GM10266 (cell line): ENCODE measurements at regions not wholly inside any gene's neighbourhood (a gene's known extent, or its start where the extent isn't known, plus 50 kb on each side); places are given as distances from the start of the nearest gene placed in this dataset.

Experiments used
- DNase-seq: peaks from one replicate; pipeline ENCODE4 v3.0.0; 2012; ENCODE audit errors: extremely low spot score
- CTCF ChIP-seq: IDR thresholded peaks from 2 replicates; pipeline ENCODE4 v1.5.1; 2012; ENCODE audit warnings: mild to moderate bottlenecking, low read depth; ENCODE audit not compliant: control insufficient read depth, insufficient read depth; ENCODE audit errors: missing control alignments

GRCh38 chr6:134424165-134424797 lies 106.4 kb upstream of the SGK1 start:
- no peak for DNase-seq
- TF ChIP-seq CTCF: no peak

GRCh38 chr6:134422426-134423231 lies 104.7 kb upstream of the SGK1 start:
- no peak for TF ChIP-seq CTCF
- DNase-seq: no peak

GRCh38 chr6:134421501-134421900 lies 103.6 kb upstream of the SGK1 start:
- no peak for DNase-seq
- TF ChIP-seq CTCF: no peak

GRCh38 chr6:134420614-134421181 lies 102.8 kb upstream of the SGK1 start:
- DNase-seq: no peak
- no peak for TF ChIP-seq CTCF

GRCh38 chr6:134419716-134420115 lies 101.8 kb upstream of the SGK1 start:
- DNase-seq: no peak
- TF ChIP-seq CTCF: no peak

- DNase-seq: no peak
- TF ChIP-seq CTCF: no peak
Observed at GRCh38 chr6:134416418-134417154, 98.7 kb upstream of the SGK1 start.
